ENCODE measurements at regions not wholly inside any gene's neighbourhood (a gene's known extent, or its start where the extent isn't known, plus 50 kb on each side); places are given as distances from the start of the nearest gene placed in this dataset.

DNA sequence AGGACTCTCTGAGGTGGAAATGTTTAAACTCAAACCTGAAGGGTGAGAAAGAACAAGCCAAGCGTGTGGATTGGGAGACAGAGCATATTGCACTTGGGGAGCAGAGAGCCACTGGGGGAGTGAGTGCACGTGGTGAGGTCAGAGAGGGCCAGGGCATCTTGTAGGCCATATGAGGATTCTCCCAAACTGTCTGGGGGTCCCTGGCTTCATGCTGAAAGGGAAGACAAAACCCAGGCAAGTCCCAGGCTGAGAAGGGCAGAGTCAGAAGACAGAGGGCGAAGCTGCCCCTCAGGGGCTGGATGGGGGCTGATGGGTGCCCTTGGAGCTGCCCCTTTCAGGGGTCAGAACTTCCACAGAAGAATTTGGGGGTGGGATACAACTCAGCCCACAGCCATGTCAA, 215.3 kb upstream of the S1PR3 start (continued):
- TF ChIP-seq, protein P1, sequence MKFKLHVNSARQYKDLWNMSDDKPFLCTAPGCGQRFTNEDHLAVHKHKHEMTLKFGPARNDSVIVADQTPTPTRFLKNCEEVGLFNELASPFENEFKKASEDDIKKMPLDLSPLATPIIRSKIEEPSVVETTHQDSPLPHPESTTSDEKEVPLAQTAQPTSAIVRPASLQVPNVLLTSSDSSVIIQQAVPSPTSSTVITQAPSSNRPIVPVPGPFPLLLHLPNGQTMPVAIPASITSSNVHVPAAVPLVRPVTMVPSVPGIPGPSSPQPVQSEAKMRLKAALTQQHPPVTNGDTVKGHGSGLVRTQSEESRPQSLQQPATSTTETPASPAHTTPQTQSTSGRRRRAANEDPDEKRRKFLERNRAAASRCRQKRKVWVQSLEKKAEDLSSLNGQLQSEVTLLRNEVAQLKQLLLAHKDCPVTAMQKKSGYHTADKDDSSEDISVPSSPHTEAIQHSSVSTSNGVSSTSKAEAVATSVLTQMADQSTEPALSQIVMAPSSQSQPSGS (IDR thresholded peaks at IDR 0.05; ENCODE audit: low read length), result no peak

DNA sequence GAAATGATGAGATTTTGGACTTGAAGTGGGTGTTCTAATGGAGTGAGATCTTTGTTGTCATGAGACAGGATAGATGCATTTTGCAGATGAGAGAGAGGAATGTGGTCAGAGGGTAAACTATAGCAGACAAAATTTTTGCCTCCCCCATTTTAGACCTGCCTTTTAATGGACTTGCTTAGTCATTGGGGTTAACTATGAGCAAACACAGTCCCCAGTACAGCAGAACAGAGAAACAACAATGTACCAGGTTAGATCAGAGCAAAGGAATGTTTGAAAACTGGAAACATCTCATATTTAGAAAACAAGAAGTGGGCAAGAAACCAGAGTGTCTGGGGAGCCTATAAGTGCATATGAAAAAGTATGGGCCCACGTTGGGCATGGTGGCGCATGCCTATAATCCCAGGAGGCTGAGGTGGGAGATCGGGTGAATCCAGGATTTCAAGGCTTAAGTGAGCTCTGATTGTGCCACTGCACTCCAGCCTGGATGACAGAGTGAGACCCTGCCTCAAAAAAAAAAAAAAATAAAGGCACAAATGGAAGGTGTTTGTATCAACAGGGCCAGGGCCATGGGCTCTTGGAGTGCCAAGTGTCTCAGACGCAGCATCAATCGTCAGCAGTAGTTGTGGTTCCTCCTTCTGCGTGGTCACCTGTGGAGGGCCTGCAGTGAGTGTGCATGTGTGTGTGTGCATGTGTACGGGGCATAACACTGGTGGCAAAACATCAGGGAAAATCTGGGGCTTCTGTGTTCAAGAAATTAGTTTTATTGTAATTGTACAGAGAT, 214.4 kb upstream of the S1PR3 start:
- no TSS peak for BruUV-seq (replicated peaks)
- H3K79me2 ChIP-seq (ENCODE audit: control insufficient read depth, insufficient read depth, low read length), result no peaks in the 10 kb centered on the region
- ChIA-PET CTCF (no interaction called here), POLR2A (no interaction called here), RAD21 (ENCODE audit: unreplicated experiment) (no interaction called here), SMC1A (ENCODE audit: uncharacterized antibody, unreplicated experiment) (no interaction called here)
- H2AFZ ChIP-seq (ENCODE audit: control insufficient read depth, low read depth, low read length), result no peak overlapping the region
- 37% methylated on average over 7 of the region's 7 CpGs for WGBS (ENCODE audit: insufficient coverage, insufficient replicate concordance, low lambda C conversion rate, missing lambda C conversion rate)
- no peaks in the 10 kb centered on the region for H4K20me1 ChIP-seq (ENCODE audit: control insufficient read depth, insufficient read depth)
- in situ Hi-C loops (cut with MboI), result no loop called here
- H3K4me1 ChIP-seq (ENCODE audit: control insufficient read depth, insufficient read depth, low read length), result peaks cover 5% of the 10 kb centered on the region; the same call in 1 of the 2 replicates
- DNase-seq (ENCODE audit: low read depth, low spot score) (no peak), FAIRE-seq (no peak), ATAC-seq (no peak)
- no peak overlapping the region for H3K27ac ChIP-seq (ENCODE audit: control insufficient read depth, insufficient read depth)
- H3K4me2 ChIP-seq (ENCODE audit: control insufficient read depth, insufficient read depth), result no peak overlapping the region
- no peaks in the 10 kb centered on the region for H3K27me3 ChIP-seq (replicated peaks in 1 of 2; ENCODE audit: control insufficient read depth in 2 of 2, insufficient read depth in 2 of 2, low read length in 1 of 2)
- no peak overlapping the region for H3K4me3 ChIP-seq
- no peaks in the 10 kb centered on the region for H3K9me3 ChIP-seq (replicated peaks; ENCODE audit: control insufficient read depth, insufficient read depth, low read length)
- no peaks in the 10 kb centered on the region for H3K36me3 ChIP-seq (ENCODE audit: control insufficient read depth in 2 of 2, insufficient read depth in 2 of 2, low read length in 1 of 2)
- intact Hi-C loops (cut with micrococcal nuclease; ENCODE audit: unreplicated experiment), result no loop called here
- H3K9ac ChIP-seq (ENCODE audit: control insufficient read depth, insufficient read depth, low read length), result no peak overlapping the region
- TF ChIP-seq, protein P2, sequence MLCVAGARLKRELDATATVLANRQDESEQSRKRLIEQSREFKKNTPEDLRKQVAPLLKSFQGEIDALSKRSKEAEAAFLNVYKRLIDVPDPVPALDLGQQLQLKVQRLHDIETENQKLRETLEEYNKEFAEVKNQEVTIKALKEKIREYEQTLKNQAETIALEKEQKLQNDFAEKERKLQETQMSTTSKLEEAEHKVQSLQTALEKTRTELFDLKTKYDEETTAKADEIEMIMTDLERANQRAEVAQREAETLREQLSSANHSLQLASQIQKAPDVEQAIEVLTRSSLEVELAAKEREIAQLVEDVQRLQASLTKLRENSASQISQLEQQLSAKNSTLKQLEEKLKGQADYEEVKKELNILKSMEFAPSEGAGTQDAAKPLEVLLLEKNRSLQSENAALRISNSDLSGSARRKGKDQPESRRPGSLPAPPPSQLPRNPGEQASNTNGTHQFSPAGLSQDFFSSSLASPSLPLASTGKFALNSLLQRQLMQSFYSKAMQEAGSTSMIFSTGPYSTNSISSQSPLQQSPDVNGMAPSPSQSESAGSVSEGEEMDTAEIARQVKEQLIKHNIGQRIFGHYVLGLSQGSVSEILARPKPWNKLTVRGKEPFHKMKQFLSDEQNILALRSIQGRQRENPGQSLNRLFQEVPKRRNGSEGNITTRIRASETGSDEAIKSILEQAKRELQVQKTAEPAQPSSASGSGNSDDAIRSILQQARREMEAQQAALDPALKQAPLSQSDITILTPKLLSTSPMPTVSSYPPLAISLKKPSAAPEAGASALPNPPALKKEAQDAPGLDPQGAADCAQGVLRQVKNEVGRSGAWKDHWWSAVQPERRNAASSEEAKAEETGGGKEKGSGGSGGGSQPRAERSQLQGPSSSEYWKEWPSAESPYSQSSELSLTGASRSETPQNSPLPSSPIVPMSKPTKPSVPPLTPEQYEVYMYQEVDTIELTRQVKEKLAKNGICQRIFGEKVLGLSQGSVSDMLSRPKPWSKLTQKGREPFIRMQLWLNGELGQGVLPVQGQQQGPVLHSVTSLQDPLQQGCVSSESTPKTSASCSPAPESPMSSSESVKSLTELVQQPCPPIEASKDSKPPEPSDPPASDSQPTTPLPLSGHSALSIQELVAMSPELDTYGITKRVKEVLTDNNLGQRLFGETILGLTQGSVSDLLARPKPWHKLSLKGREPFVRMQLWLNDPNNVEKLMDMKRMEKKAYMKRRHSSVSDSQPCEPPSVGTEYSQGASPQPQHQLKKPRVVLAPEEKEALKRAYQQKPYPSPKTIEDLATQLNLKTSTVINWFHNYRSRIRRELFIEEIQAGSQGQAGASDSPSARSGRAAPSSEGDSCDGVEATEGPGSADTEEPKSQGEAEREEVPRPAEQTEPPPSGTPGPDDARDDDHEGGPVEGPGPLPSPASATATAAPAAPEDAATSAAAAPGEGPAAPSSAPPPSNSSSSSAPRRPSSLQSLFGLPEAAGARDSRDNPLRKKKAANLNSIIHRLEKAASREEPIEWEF (IDR thresholded peaks at IDR 0.05; ENCODE audit: insufficient replicate concordance, low read depth, low read length), result no peak
- TF ChIP-seq, protein P3, sequence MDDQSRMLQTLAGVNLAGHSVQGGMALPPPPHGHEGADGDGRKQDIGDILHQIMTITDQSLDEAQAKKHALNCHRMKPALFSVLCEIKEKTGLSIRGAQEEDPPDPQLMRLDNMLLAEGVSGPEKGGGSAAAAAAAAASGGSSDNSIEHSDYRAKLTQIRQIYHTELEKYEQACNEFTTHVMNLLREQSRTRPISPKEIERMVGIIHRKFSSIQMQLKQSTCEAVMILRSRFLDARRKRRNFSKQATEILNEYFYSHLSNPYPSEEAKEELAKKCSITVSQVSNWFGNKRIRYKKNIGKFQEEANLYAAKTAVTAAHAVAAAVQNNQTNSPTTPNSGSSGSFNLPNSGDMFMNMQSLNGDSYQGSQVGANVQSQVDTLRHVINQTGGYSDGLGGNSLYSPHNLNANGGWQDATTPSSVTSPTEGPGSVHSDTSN (IDR thresholded peaks at IDR 0.05; ENCODE audit: insufficient replicate concordance, low read depth, low read length), result no peak
- TF ChIP-seq ZBED1 (IDR thresholded peaks at IDR 0.05; ENCODE audit: borderline replicate concordance) (no peak), ZNF274 (IDR thresholded peaks at IDR 0.05; ENCODE audit: insufficient read depth, insufficient read length) (no peak), RAD21 (IDR thresholded peaks at IDR 0.05; ENCODE audit: insufficient read depth, low read depth, low read length) (no peak), ZNF384 (IDR thresholded peaks at IDR 0.05; ENCODE audit: borderline replicate concordance, low read depth, low read length) (no peak), POLR2AphosphoS2 (IDR thresholded peaks at IDR 0.05; ENCODE audit: low read depth, low read length) (no peak), MTA2 (IDR thresholded peaks at IDR 0.05; ENCODE audit: low read depth) (no peak), ZNF622 (IDR thresholded peaks at IDR 0.05) (no peak), SMARCA5 (IDR thresholded peaks at IDR 0.05) (no peak)
- TF ChIP-seq, protein P4, sequence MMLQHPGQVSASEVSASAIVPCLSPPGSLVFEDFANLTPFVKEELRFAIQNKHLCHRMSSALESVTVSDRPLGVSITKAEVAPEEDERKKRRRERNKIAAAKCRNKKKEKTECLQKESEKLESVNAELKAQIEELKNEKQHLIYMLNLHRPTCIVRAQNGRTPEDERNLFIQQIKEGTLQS (IDR thresholded peaks at IDR 0.05; ENCODE audit: borderline replicate concordance, extremely low read depth, low read depth, low read length), result no peak
- TF ChIP-seq, protein P1 (IDR thresholded peaks at IDR 0.05; ENCODE audit: low read length), result no peak
